Smooth muscle cell (in vitro differentiated cells): ENCODE measurements at regions not wholly inside any gene's neighbourhood (a gene's known extent, or its start where the extent isn't known, plus 50 kb on each side); places are given as distances from the start of the nearest gene placed in this dataset.

Experiments
- DNase-seq: peaks from one replicate; lab custom pipeline; 2025; ENCODE audit not compliant: unreplicated experiment; lab: John Stamatoyannopoulos, UW
- H2AFZ ChIP-seq: fragments of 200-600 bp; sonication (generic); 2 replicates; pipeline ENCODE4 v1.6.0; 2016; ENCODE audit warnings: antibody characterized with exemption, low read depth, mild to moderate bottlenecking
- H3F3A ChIP-seq: fragments of 200-600 bp; sonication (generic); 2 replicates; pipeline ENCODE4 v1.6.0; 2017; ENCODE audit warnings: antibody characterized with exemption, low read depth
- H3K27ac ChIP-seq: fragments of 200-600 bp; sonication (generic); 2 replicates; pipeline ENCODE4 v1.5.1; 2016; ENCODE audit warnings: low read depth, mild to moderate bottlenecking
- H3K27me3 ChIP-seq: fragments of 200-600 bp; sonication (generic); 2 replicates; pipeline ENCODE4 v1.6.1; 2016; ENCODE audit warnings: low read depth, mild to moderate bottlenecking
- H3K36me3 ChIP-seq: fragments of 200-600 bp; sonication (generic); 2 replicates; pipeline ENCODE4 v1.5.1; 2016; ENCODE audit warnings: low read depth
- H3K4me1 ChIP-seq: fragments of 200-600 bp; sonication (generic); 2 replicates; pipeline ENCODE4 v1.5.1; 2016; ENCODE audit warnings: low read depth
- H3K4me2 ChIP-seq: fragments of 200-600 bp; sonication (generic); 2 replicates; pipeline ENCODE4 v1.6.0; 2016; ENCODE audit warnings: mild to moderate bottlenecking
- H3K4me3 ChIP-seq: fragments of 200-600 bp; sonication (generic); 2 replicates; pipeline ENCODE4 v1.5.1; 2016; ENCODE audit warnings: mild to moderate bottlenecking
- H3K79me2 ChIP-seq: fragments of 200-600 bp; sonication (generic); 2 replicates; pipeline ENCODE4 v1.6.0; 2016; ENCODE audit warnings: low read depth, mild to moderate bottlenecking
- H3K9ac ChIP-seq: fragments of 200-600 bp; sonication (generic); 2 replicates; pipeline ENCODE4 v1.6.0; 2016; ENCODE audit warnings: low read depth
- H3K9me3 ChIP-seq: fragments of 200-600 bp; sonication (generic); replicated peaks from 2 replicates; pipeline ENCODE4 v1.5.1; 2016; ENCODE audit warnings: low read depth
- H4K20me1 ChIP-seq: fragments of 200-600 bp; sonication (generic); 2 replicates; pipeline ENCODE4 v1.6.0; 2016; ENCODE audit warnings: low read depth
- CTCF ChIP-seq: fragments of 200-600 bp; sonication (generic); IDR thresholded peaks from 2 replicates; pipeline ENCODE4 v1.5.1; 2017; ENCODE audit warnings: borderline replicate concordance, mild to moderate bottlenecking, antibody characterized with exemption; ENCODE audit not compliant: insufficient read depth, poor library complexity, severe bottlenecking
- WGBS: methylation state at CpG from one replicate; pipeline ENCODE4 v1.1.7; 2016; ENCODE audit warnings: low lambda C conversion rate; 5-methylcytosine and 5-hydroxymethylcytosine counted together

- H3K4me2 ChIP-seq: no peak overlapping the region
- no peaks in the 10 kb centered on the region for H3K9me3 ChIP-seq
- H3K79me2 ChIP-seq: no peaks in the 10 kb centered on the region
- 84% methylated on average over 3 of the region's 3 CpGs for WGBS
- H2AFZ ChIP-seq: no peak overlapping the region
- H3K4me1 ChIP-seq: no peaks in the 10 kb centered on the region
- no peak for DNase-seq
- no peaks in the 10 kb centered on the region for H3F3A ChIP-seq
- H3K27me3 ChIP-seq: peaks cover 32% of the 10 kb centered on the region
- no peak overlapping the region for H3K27ac ChIP-seq
- H3K9ac ChIP-seq: no peak overlapping the region
- H3K36me3 ChIP-seq: no peaks in the 10 kb centered on the region
- H4K20me1 ChIP-seq: no peaks in the 10 kb centered on the region
- TF ChIP-seq CTCF: no peak
- no peak overlapping the region for H3K4me3 ChIP-seq
Measured at GRCh38 chr17:13084420-13084819, 66.6 kb upstream of the ELAC2 start.

GRCh38 chr17:13078591-13079385, 61.0 kb upstream of the ELAC2 start:
- TF ChIP-seq CTCF: no peak
- Histone ChIP-seq H3K9me3 (no peaks in the 10 kb centered on the region), H4K20me1 (no peaks in the 10 kb centered on the region), H3K79me2 (no peaks in the 10 kb centered on the region), H3K4me3 (no peak overlapping the region), H3K36me3 (no peaks in the 10 kb centered on the region), H3F3A (no peaks in the 10 kb centered on the region), H3K27ac (no peak overlapping the region), H3K4me1 (no peaks in the 10 kb centered on the region), H2AFZ (no peak overlapping the region), H3K4me2 (no peak overlapping the region), H3K9ac (no peak overlapping the region), H3K27me3 (no peaks in the 10 kb centered on the region)
- DNase-seq: no peak
- 81% methylated on average over 12 of the region's 12 CpGs for WGBS

GRCh38 chr17:13076905-13077304, 59.1 kb upstream of the ELAC2 start:
- no peak overlapping the region for H3K9ac ChIP-seq
- H3K4me3 ChIP-seq: no peak overlapping the region
- H4K20me1 ChIP-seq: no peaks in the 10 kb centered on the region
- H2AFZ ChIP-seq: no peak overlapping the region
- H3F3A ChIP-seq: no peaks in the 10 kb centered on the region
- DNase-seq: no peak
- no peak overlapping the region for H3K27ac ChIP-seq
- WGBS: 87% methylated on average over 4 of the region's 4 CpGs
- no peaks in the 10 kb centered on the region for H3K4me1 ChIP-seq
- H3K36me3 ChIP-seq: no peaks in the 10 kb centered on the region
- no peaks in the 10 kb centered on the region for H3K9me3 ChIP-seq
- H3K79me2 ChIP-seq: no peaks in the 10 kb centered on the region
- TF ChIP-seq CTCF: no peak
- peaks cover 1% of the 10 kb centered on the region for H3K27me3 ChIP-seq
- H3K4me2 ChIP-seq: no peak overlapping the region

- no peak overlapping the region for H3K9ac ChIP-seq
- H2AFZ ChIP-seq: no peak overlapping the region
- no peak overlapping the region for H3K4me2 ChIP-seq
- no peak for DNase-seq
- H3K27ac ChIP-seq: no peak overlapping the region
- H4K20me1 ChIP-seq: no peaks in the 10 kb centered on the region
- no peak for TF ChIP-seq CTCF
- no peaks in the 10 kb centered on the region for H3K36me3 ChIP-seq
- no peaks in the 10 kb centered on the region for H3K79me2 ChIP-seq
- 0% methylated on average over 2 of the region's 2 CpGs for WGBS
- no peaks in the 10 kb centered on the region for H3F3A ChIP-seq
- H3K4me1 ChIP-seq: no peaks in the 10 kb centered on the region
- H3K4me3 ChIP-seq: no peak overlapping the region
- peaks cover 21% of the 10 kb centered on the region for H3K27me3 ChIP-seq
- H3K9me3 ChIP-seq: no peaks in the 10 kb centered on the region
Measured at GRCh38 chr17:13074026-13074425, 56.2 kb upstream of the ELAC2 start.
